Skeletal muscle tissue (tissue), 3 donors: ENCODE measurements at regions not wholly inside any gene's neighbourhood (a gene's known extent, or its start where the extent isn't known, plus 50 kb on each side); places are given as distances from the start of the nearest gene placed in this dataset.

Experiments used
- H3K27ac ChIP-seq: one replicate; pipeline ENCODE4 v1.7.0; 2013; ENCODE audit warnings: mild to moderate bottlenecking, low read depth, low read length, inconsistent platforms
- H3K27me3 ChIP-seq, 3 donors: one replicate each; pipeline ENCODE4 v1.7.0; 2013; ENCODE audit warnings: low read length in 3 of 3; ENCODE audit not compliant: control insufficient read depth in 3 of 3, insufficient read depth in 3 of 3
- H3K36me3 ChIP-seq, 3 donors: one replicate each; pipeline ENCODE4 v1.7.0; 2013; ENCODE audit warnings: low read length in 3 of 3; ENCODE audit not compliant: control insufficient read depth in 3 of 3, insufficient read depth in 3 of 3
- H3K4me1 ChIP-seq, 3 donors: one replicate each; pipeline ENCODE4 v1.7.0; 2013; ENCODE audit warnings: low read length in 3 of 3, mild to moderate bottlenecking in 3 of 3; ENCODE audit not compliant: control insufficient read depth in 3 of 3, insufficient read depth in 3 of 3
- H3K4me3 ChIP-seq, 3 donors: one replicate each; pipeline ENCODE4 v1.7.0; 2013; ENCODE audit warnings: low read length in 3 of 3
- H3K9ac ChIP-seq, 3 donors: one replicate each; pipeline ENCODE4 v1.7.0; 2013; ENCODE audit warnings: low read length in 3 of 3, mild to moderate bottlenecking in 3 of 3, moderate library complexity in 2 of 3, low read depth in 1 of 3
- H3K9me3 ChIP-seq, 3 donors: one replicate each; pipeline ENCODE4 v1.7.0; 2013; ENCODE audit warnings: low read length in 3 of 3; ENCODE audit not compliant: control insufficient read depth in 3 of 3
- donor health status: Osteomylitis.

- Histone ChIP-seq H3K27ac (no peak overlapping the region), H3K9me3 (no peaks in the 10 kb centered on the region), H3K27me3 (peaks cover 0 to 4% (median 0%) of the 10 kb centered on the region in 3 donors), H3K4me1 (no peaks in the 10 kb centered on the region), H3K4me3 (no peak overlapping the region), H3K9ac (no peak overlapping the region), H3K36me3 (no peaks in the 10 kb centered on the region)
These were observed 82.8 kb upstream of the CCBE1 start for GRCh38 chr18:59779979-59780378.

GRCh38 chr18:59778434-59778833, 81.2 kb upstream of the CCBE1 start:
- Histone ChIP-seq H3K4me3 (no peak overlapping the region), H3K27me3 (peaks cover 0 to 4% (median 0%) of the 10 kb centered on the region in 3 donors), H3K9me3 (no peaks in the 10 kb centered on the region), H3K4me1 (no peaks in the 10 kb centered on the region), H3K9ac (no peak overlapping the region), H3K36me3 (no peaks in the 10 kb centered on the region), H3K27ac (no peak overlapping the region)

GRCh38 chr18:59777636-59778035, 80.4 kb upstream of the CCBE1 start:
- no peaks in the 10 kb centered on the region for H3K4me1 ChIP-seq
- H3K27me3 ChIP-seq: no peaks in the 10 kb centered on the region
- no peak overlapping the region for H3K4me3 ChIP-seq

GRCh38 chr18:59769129-59769865, 72.1 kb upstream of the CCBE1 start:
- H3K9ac ChIP-seq: no peak overlapping the region
- peaks cover 0 to 10% (median 0%) of the 10 kb centered on the region in 3 donors for H3K27me3 ChIP-seq
- no peak overlapping the region for H3K4me3 ChIP-seq
- no peaks in the 10 kb centered on the region for H3K9me3 ChIP-seq
- H3K27ac ChIP-seq: no peak overlapping the region
- no peaks in the 10 kb centered on the region for H3K36me3 ChIP-seq
- H3K4me1 ChIP-seq: no peaks in the 10 kb centered on the region

More at GRCh38 chr18:59777636-59778035, 80.4 kb upstream of the CCBE1 start:
- Histone ChIP-seq H3K9ac (no peak overlapping the region), H3K9me3 (no peaks in the 10 kb centered on the region), H3K27ac (no peak overlapping the region), H3K36me3 (no peaks in the 10 kb centered on the region)

GRCh38 chr18:59768409-59768808, 71.2 kb upstream of the CCBE1 start:
- Histone ChIP-seq H3K4me1 (no peaks in the 10 kb centered on the region), H3K36me3 (no peaks in the 10 kb centered on the region), H3K27me3 (peaks cover 0 to 10% (median 0%) of the 10 kb centered on the region in 3 donors), H3K9me3 (no peaks in the 10 kb centered on the region), H3K9ac (no peak overlapping the region), H3K4me3 (no peak overlapping the region), H3K27ac (no peak overlapping the region)

GRCh38 chr18:59767732-59768131, 70.5 kb upstream of the CCBE1 start:
- peaks cover 0 to 10% (median 0%) of the 10 kb centered on the region in 3 donors for H3K27me3 ChIP-seq
- H3K9ac ChIP-seq: no peak overlapping the region
- no peaks in the 10 kb centered on the region for H3K4me1 ChIP-seq
- H3K4me3 ChIP-seq: no peak overlapping the region
- no peaks in the 10 kb centered on the region for H3K36me3 ChIP-seq
- H3K9me3 ChIP-seq: no peaks in the 10 kb centered on the region
- no peak overlapping the region for H3K27ac ChIP-seq

- Histone ChIP-seq H3K27me3 (peaks cover 0 to 6% (median 0%) of the 10 kb centered on the region in 3 donors), H3K9me3 (no peaks in the 10 kb centered on the region), H3K9ac (no peak overlapping the region), H3K4me1 (no peaks in the 10 kb centered on the region), H3K27ac (no peak overlapping the region), H3K4me3 (no peak overlapping the region), H3K36me3 (no peaks in the 10 kb centered on the region)
These were observed 68.1 kb upstream of the CCBE1 start for GRCh38 chr18:59765343-59765742.

GRCh38 chr18:59764281-59764680, 67.1 kb upstream of the CCBE1 start:
- no peak overlapping the region for H3K4me3 ChIP-seq
- no peaks in the 10 kb centered on the region for H3K36me3 ChIP-seq
- no peaks in the 10 kb centered on the region for H3K27me3 ChIP-seq
- H3K9ac ChIP-seq: no peak overlapping the region
- no peaks in the 10 kb centered on the region for H3K4me1 ChIP-seq
- H3K27ac ChIP-seq: no peak overlapping the region
- H3K9me3 ChIP-seq: no peaks in the 10 kb centered on the region

- Histone ChIP-seq H3K27me3 (no peaks in the 10 kb centered on the region), H3K36me3 (no peaks in the 10 kb centered on the region), H3K4me3 (no peak overlapping the region), H3K9me3 (no peaks in the 10 kb centered on the region), H3K9ac (no peak overlapping the region), H3K27ac (no peak overlapping the region), H3K4me1 (no peaks in the 10 kb centered on the region)
These were observed 66.4 kb upstream of the CCBE1 start for GRCh38 chr18:59763541-59764136.
